ENCODE measurements at regions not wholly inside any gene's neighbourhood (a gene's known extent, or its start where the extent isn't known, plus 50 kb on each side); places are given as distances from the start of the nearest gene placed in this dataset.
A peak's percentile ranks its signal among the peaks of the same experiment; 100 is the strongest.

- no peak for DNase-seq
- in situ Hi-C loops (cut with MboI; ENCODE audit: low pct_unique_long_range_greater_than_20kb, low sequenced_read_pairs) = no loop called here
These were observed 88.0 kb upstream of the ADGRF1 start for GRCh38 chr6:47130086-47130485.

GRCh38 chr6:47129129-47129528 is 87.0 kb upstream of the ADGRF1 start:
- in situ Hi-C loops (cut with MboI; ENCODE audit: low pct_unique_long_range_greater_than_20kb, low sequenced_read_pairs) = no loop called here
- DNase-seq = no peak

GRCh38 chr6:47126647-47127391 is 84.7 kb upstream of the ADGRF1 start:
- no peak for DNase-seq
- in situ Hi-C loops (cut with MboI; ENCODE audit: low pct_unique_long_range_greater_than_20kb, low sequenced_read_pairs) = no loop called here

GRCh38 chr6:47118611-47119010 is 76.5 kb upstream of the ADGRF1 start:
- peak; percentile 49 for DNase-seq
- in situ Hi-C loops (cut with MboI; ENCODE audit: low pct_unique_long_range_greater_than_20kb, low sequenced_read_pairs) = no loop called here

- in situ Hi-C loops (cut with MboI; ENCODE audit: low pct_unique_long_range_greater_than_20kb, low sequenced_read_pairs) = no loop called here
- DNase-seq = no peak
These were observed 75.2 kb upstream of the ADGRF1 start for GRCh38 chr6:47117314-47117713.

GRCh38 chr6:47116606-47117005 is 74.5 kb upstream of the ADGRF1 start:
- in situ Hi-C loops (cut with MboI; ENCODE audit: low pct_unique_long_range_greater_than_20kb, low sequenced_read_pairs) = no loop called here
- no peak for DNase-seq

- no peak for DNase-seq
- in situ Hi-C loops (cut with MboI; ENCODE audit: low pct_unique_long_range_greater_than_20kb, low sequenced_read_pairs) = no loop called here
These were observed 74.0 kb upstream of the ADGRF1 start for GRCh38 chr6:47116086-47116485.

- DNase-seq = no peak
- in situ Hi-C loops (cut with MboI; ENCODE audit: low pct_unique_long_range_greater_than_20kb, low sequenced_read_pairs) = no loop called here
These were observed 72.3 kb upstream of the ADGRF1 start for GRCh38 chr6:47114460-47114859.

- in situ Hi-C loops (cut with MboI; ENCODE audit: low pct_unique_long_range_greater_than_20kb, low sequenced_read_pairs) = no loop called here
- no peak for DNase-seq
These were observed 70.2 kb upstream of the ADGRF1 start for GRCh38 chr6:47112317-47112716.

GRCh38 chr6:47111685-47112084 is 69.6 kb upstream of the ADGRF1 start:
- in situ Hi-C loops (cut with MboI; ENCODE audit: low pct_unique_long_range_greater_than_20kb, low sequenced_read_pairs) = no loop called here
- DNase-seq = no peak

- DNase-seq = no peak
- in situ Hi-C loops (cut with MboI; ENCODE audit: low pct_unique_long_range_greater_than_20kb, low sequenced_read_pairs) = no loop called here
These were observed 67.1 kb upstream of the ADGRF1 start for GRCh38 chr6:47109281-47109680.

- DNase-seq = no peak
- in situ Hi-C loops (cut with MboI; ENCODE audit: low pct_unique_long_range_greater_than_20kb, low sequenced_read_pairs) = no loop called here
These were observed 64.6 kb upstream of the ADGRF1 start for GRCh38 chr6:47106721-47107197.

GRCh38 chr6:47106216-47106615 is 64.1 kb upstream of the ADGRF1 start:
- DNase-seq = no peak
- in situ Hi-C loops (cut with MboI; ENCODE audit: low pct_unique_long_range_greater_than_20kb, low sequenced_read_pairs) = no loop called here

- in situ Hi-C loops (cut with MboI; ENCODE audit: low pct_unique_long_range_greater_than_20kb, low sequenced_read_pairs) = no loop called here
- no peak for DNase-seq
These were observed 63.5 kb upstream of the ADGRF1 start for GRCh38 chr6:47105469-47106178.

GRCh38 chr6:47103931-47104330 is 61.8 kb upstream of the ADGRF1 start:
- DNase-seq = no peak
- in situ Hi-C loops (cut with MboI; ENCODE audit: low pct_unique_long_range_greater_than_20kb, low sequenced_read_pairs) = no loop called here

- in situ Hi-C loops (cut with MboI; ENCODE audit: low pct_unique_long_range_greater_than_20kb, low sequenced_read_pairs) = no loop called here
- no peak for DNase-seq
These were observed 60.2 kb upstream of the ADGRF1 start for GRCh38 chr6:47102331-47102730.

GRCh38 chr6:47098570-47098993 is 56.5 kb upstream of the ADGRF1 start:
- no peak for DNase-seq
- in situ Hi-C loops (cut with MboI; ENCODE audit: low pct_unique_long_range_greater_than_20kb, low sequenced_read_pairs) = loop anchor here (25.0 kb wide), 1 partner anchor 214 kb away; the partner anchor contains the start of gene TNFRSF21

GRCh38 chr6:47097092-47097945 is 55.2 kb upstream of the ADGRF1 start:
- DNase-seq = peak; percentile 80
- in situ Hi-C loops (cut with MboI; ENCODE audit: low pct_unique_long_range_greater_than_20kb, low sequenced_read_pairs) = loop anchor here (25.0 kb wide), 1 partner anchor 215 kb away; the partner anchor contains the start of gene TNFRSF21

- no peak for DNase-seq
- in situ Hi-C loops (cut with MboI; ENCODE audit: low pct_unique_long_range_greater_than_20kb, low sequenced_read_pairs) = loop anchor here (25.0 kb wide), 1 partner anchor 216 kb away; the partner anchor contains the start of gene TNFRSF21
These were observed 54.2 kb upstream of the ADGRF1 start for GRCh38 chr6:47096211-47096895.

Measured in KBM-7 (cell line).